ENCODE measurements at regions not wholly inside any gene's neighbourhood (a gene's known extent, or its start where the extent isn't known, plus 50 kb on each side); places are given as distances from the start of the nearest gene placed in this dataset.
A peak's percentile ranks its signal among the peaks of the same experiment; 100 is the strongest.

- H3K9me3 ChIP-seq (ENCODE audit: insufficient read depth, low read depth, low read length): no peaks in the 10 kb centered on the region
- peaks cover 14% of the 10 kb centered on the region for H3K4me1 ChIP-seq (ENCODE audit: insufficient read depth, low read length)
- H3K4me3 ChIP-seq (ENCODE audit: insufficient read depth, low read depth, low read length): no peak overlapping the region
- H3K36me3 ChIP-seq (ENCODE audit: insufficient read depth, low read length): peaks cover 7% of the 10 kb centered on the region
- TF ChIP-seq CTCF (IDR thresholded peaks at IDR 0.05; ENCODE audit: insufficient read depth, low read depth, low read length) (no peak), EZH2 (IDR thresholded peaks at IDR 0.05; ENCODE audit: insufficient read depth, low read length) (no peak)
- Mint-ChIP-seq H3K27me3 (ENCODE audit: low read depth, unreplicated experiment) (no peaks in the 10 kb centered on the region), H3K36me3 (ENCODE audit: low read depth, unreplicated experiment) (peaks cover 11% of the 10 kb centered on the region), H3K9me3 (ENCODE audit: unreplicated experiment) (no peaks in the 10 kb centered on the region), H3K4me1 (ENCODE audit: low read depth, unreplicated experiment) (peaks cover 61% of the 10 kb centered on the region), H3K27ac (ENCODE audit: unreplicated experiment) (no peak overlapping the region), H3K4me3 (ENCODE audit: unreplicated experiment) (no peak overlapping the region)
- no peak overlapping the region for H2AFZ ChIP-seq (ENCODE audit: low read depth, low read length)
- H4K20me1 ChIP-seq (ENCODE audit: insufficient read depth, low read length): peaks cover 65% of the 10 kb centered on the region
- no peak for DNase-seq (ENCODE audit: low read depth)
- no peak overlapping the region for H3K27ac ChIP-seq (ENCODE audit: low read depth, low read length)
- FAIRE-seq: no peak
- no peaks in the 10 kb centered on the region for H3K27me3 ChIP-seq (ENCODE audit: insufficient read depth, low read length)
- H3K79me2 ChIP-seq (ENCODE audit: insufficient read depth, low read length): peaks cover 58% of the 10 kb centered on the region
- peak overlapping the region; percentile 62 for H3K4me2 ChIP-seq (ENCODE audit: low read length)
- H3K9ac ChIP-seq (ENCODE audit: low read length): no peak overlapping the region
These were observed 468.6 kb downstream of the SHQ1 start for GRCh38 chr3:72379500-72380187.

DNA sequence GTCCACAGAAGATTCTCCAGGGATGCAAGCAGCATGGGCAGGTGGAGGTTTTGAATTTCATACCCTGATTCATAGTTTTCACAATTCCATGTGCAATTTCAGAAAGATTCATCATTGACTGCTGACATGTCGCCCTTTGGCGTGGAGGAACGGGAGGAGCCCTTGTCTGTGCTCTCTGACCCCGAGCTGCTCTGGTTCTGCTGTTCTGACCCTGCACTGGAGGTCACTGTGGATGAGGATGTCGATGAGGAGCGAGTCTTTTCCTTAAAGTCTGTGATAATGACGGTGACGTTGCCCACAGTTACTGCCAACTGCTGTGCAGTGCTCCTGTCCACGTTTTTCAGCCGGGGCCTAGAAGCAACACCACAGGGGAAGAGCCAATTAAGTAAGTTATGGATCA, 470.0 kb downstream of the SHQ1 start:
- no peak overlapping the region for H3K9ac ChIP-seq (ENCODE audit: low read length)
- peaks cover 7% of the 10 kb centered on the region for H3K36me3 ChIP-seq (ENCODE audit: insufficient read depth, low read length)
- FAIRE-seq (no peak), DNase-seq (ENCODE audit: low read depth) (no peak)
- H2AFZ ChIP-seq (ENCODE audit: low read depth, low read length): no peak overlapping the region
- peaks cover 14% of the 10 kb centered on the region for H3K4me1 ChIP-seq (ENCODE audit: insufficient read depth, low read length)
- no peak overlapping the region for H3K4me3 ChIP-seq (ENCODE audit: insufficient read depth, low read depth, low read length)
- Mint-ChIP-seq H3K36me3 (ENCODE audit: low read depth, unreplicated experiment) (peaks cover 19% of the 10 kb centered on the region), H3K27ac (ENCODE audit: unreplicated experiment) (peak overlapping the region; percentile 43), H3K9me3 (ENCODE audit: unreplicated experiment) (no peaks in the 10 kb centered on the region), H3K4me3 (ENCODE audit: unreplicated experiment) (no peak overlapping the region), H3K4me1 (ENCODE audit: low read depth, unreplicated experiment) (peaks cover 55% of the 10 kb centered on the region), H3K27me3 (ENCODE audit: low read depth, unreplicated experiment) (no peaks in the 10 kb centered on the region)
- H3K79me2 ChIP-seq (ENCODE audit: insufficient read depth, low read length): peaks cover 44% of the 10 kb centered on the region
- H4K20me1 ChIP-seq (ENCODE audit: insufficient read depth, low read length): peaks cover 51% of the 10 kb centered on the region
- no peak overlapping the region for H3K27ac ChIP-seq (ENCODE audit: low read depth, low read length)
- H3K4me2 ChIP-seq (ENCODE audit: low read length): no peak overlapping the region
- no peaks in the 10 kb centered on the region for H3K9me3 ChIP-seq (ENCODE audit: insufficient read depth, low read depth, low read length)
- no peak for TF ChIP-seq EZH2 (IDR thresholded peaks at IDR 0.05; ENCODE audit: insufficient read depth, low read length)
- TF ChIP-seq CTCF (IDR thresholded peaks at IDR 0.05; ENCODE audit: insufficient read depth, low read depth, low read length): no peak
- no peaks in the 10 kb centered on the region for H3K27me3 ChIP-seq (ENCODE audit: insufficient read depth, low read length)

Data from astrocyte (in vitro differentiated cells and primary cell).